ENCODE measurements at regions not wholly inside any gene's neighbourhood (a gene's known extent, or its start where the extent isn't known, plus 50 kb on each side); places are given as distances from the start of the nearest gene placed in this dataset.

- Histone ChIP-seq H3K27me3 (ENCODE audit: control insufficient read depth, insufficient read depth, low read length, poor library complexity, severe bottlenecking) (no peaks in the 10 kb centered on the region), H3K27ac (ENCODE audit: insufficient read depth, low read depth, low read length, poor library complexity, severe bottlenecking) (no peak overlapping the region), H3K9me3 (ENCODE audit: control insufficient read depth, low read length) (no peaks in the 10 kb centered on the region), H3K4me3 (ENCODE audit: insufficient read depth, low read depth, low read length) (no peak overlapping the region), H3K36me3 (ENCODE audit: control insufficient read depth, insufficient read depth, low read length) (no peaks in the 10 kb centered on the region), H3K4me1 (ENCODE audit: control insufficient read depth, insufficient read depth, low read length) (no peaks in the 10 kb centered on the region)
These were observed 888.0 kb upstream of the SLC39A10 start for GRCh38 chr2:194769030-194769429.

- Histone ChIP-seq H3K9me3 (ENCODE audit: control insufficient read depth, low read length) (no peaks in the 10 kb centered on the region), H3K27me3 (ENCODE audit: control insufficient read depth, insufficient read depth, low read length, poor library complexity, severe bottlenecking) (no peaks in the 10 kb centered on the region), H3K27ac (ENCODE audit: insufficient read depth, low read depth, low read length, poor library complexity, severe bottlenecking) (no peak overlapping the region), H3K36me3 (ENCODE audit: control insufficient read depth, insufficient read depth, low read length) (no peaks in the 10 kb centered on the region), H3K4me1 (ENCODE audit: control insufficient read depth, insufficient read depth, low read length) (no peaks in the 10 kb centered on the region), H3K4me3 (ENCODE audit: insufficient read depth, low read depth, low read length) (no peak overlapping the region)
- 80 to 81% methylated on average over 2 to 3 of the region's 3 CpGs for WGBS, 2 experiments
These were observed 891.3 kb upstream of the SLC39A10 start for GRCh38 chr2:194765723-194766122.

- 95 to 98% methylated on average over 4 of the region's 4 CpGs for WGBS, 2 experiments
- H3K4me3 ChIP-seq (ENCODE audit: insufficient read depth, low read depth, low read length), result no peak overlapping the region
These were observed 906.1 kb upstream of the SLC39A10 start for GRCh38 chr2:194750926-194751325.

GRCh38 chr2:194745557-194746146 lies 911.4 kb upstream of the SLC39A10 start:
- no peaks in the 10 kb centered on the region for H3K27me3 ChIP-seq (ENCODE audit: control insufficient read depth, insufficient read depth, low read length, poor library complexity, severe bottlenecking)
- H3K36me3 ChIP-seq (ENCODE audit: control insufficient read depth, insufficient read depth, low read length), result no peaks in the 10 kb centered on the region
- no peaks in the 10 kb centered on the region for H3K9me3 ChIP-seq (ENCODE audit: control insufficient read depth, low read length)
- 88 to 89% methylated on average over 3 of the region's 3 CpGs for WGBS, 2 experiments
- no peak overlapping the region for H3K4me3 ChIP-seq (ENCODE audit: insufficient read depth, low read depth, low read length)
- H3K27ac ChIP-seq (ENCODE audit: insufficient read depth, low read depth, low read length, poor library complexity, severe bottlenecking), result peak overlapping the region; percentile 18
- no peaks in the 10 kb centered on the region for H3K4me1 ChIP-seq (ENCODE audit: control insufficient read depth, insufficient read depth, low read length)

More at GRCh38 chr2:194750926-194751325, 906.1 kb upstream of the SLC39A10 start:
- no peaks in the 10 kb centered on the region for H3K9me3 ChIP-seq (ENCODE audit: control insufficient read depth, low read length)
- no peaks in the 10 kb centered on the region for H3K27me3 ChIP-seq (ENCODE audit: control insufficient read depth, insufficient read depth, low read length, poor library complexity, severe bottlenecking)
- no peak overlapping the region for H3K27ac ChIP-seq (ENCODE audit: insufficient read depth, low read depth, low read length, poor library complexity, severe bottlenecking)
- no peaks in the 10 kb centered on the region for H3K36me3 ChIP-seq (ENCODE audit: control insufficient read depth, insufficient read depth, low read length)
- no peaks in the 10 kb centered on the region for H3K4me1 ChIP-seq (ENCODE audit: control insufficient read depth, insufficient read depth, low read length)

- no CpG with 5 or more reads among the region's 2 CpGs for WGBS, 2 experiments
- Histone ChIP-seq H3K4me1 (ENCODE audit: control insufficient read depth, insufficient read depth, low read length) (no peaks in the 10 kb centered on the region), H3K9me3 (ENCODE audit: control insufficient read depth, low read length) (no peaks in the 10 kb centered on the region), H3K4me3 (ENCODE audit: insufficient read depth, low read depth, low read length) (no peak overlapping the region), H3K36me3 (ENCODE audit: control insufficient read depth, insufficient read depth, low read length) (no peaks in the 10 kb centered on the region), H3K27me3 (ENCODE audit: control insufficient read depth, insufficient read depth, low read length, poor library complexity, severe bottlenecking) (no peaks in the 10 kb centered on the region), H3K27ac (ENCODE audit: insufficient read depth, low read depth, low read length, poor library complexity, severe bottlenecking) (no peak overlapping the region)
These were observed 914.3 kb upstream of the SLC39A10 start for GRCh38 chr2:194742706-194743105.

GRCh38 chr2:194739217-194739616 lies 917.8 kb upstream of the SLC39A10 start:
- WGBS, 2 experiments, result 96 to 100% methylated on average over 2 to 3 of the region's 3 CpGs
- no peak overlapping the region for H3K4me3 ChIP-seq (ENCODE audit: insufficient read depth, low read depth, low read length)
- H3K4me1 ChIP-seq (ENCODE audit: control insufficient read depth, insufficient read depth, low read length), result no peaks in the 10 kb centered on the region
- H3K27me3 ChIP-seq (ENCODE audit: control insufficient read depth, insufficient read depth, low read length, poor library complexity, severe bottlenecking), result no peaks in the 10 kb centered on the region
- H3K27ac ChIP-seq (ENCODE audit: insufficient read depth, low read depth, low read length, poor library complexity, severe bottlenecking), result no peak overlapping the region
- H3K36me3 ChIP-seq (ENCODE audit: control insufficient read depth, insufficient read depth, low read length), result no peaks in the 10 kb centered on the region
- no peaks in the 10 kb centered on the region for H3K9me3 ChIP-seq (ENCODE audit: control insufficient read depth, low read length)

GRCh38 chr2:194735837-194736542 lies 921.0 kb upstream of the SLC39A10 start:
- 89% methylated on average over 2 of the region's 2 CpGs for WGBS, 2 experiments
- H3K36me3 ChIP-seq (ENCODE audit: control insufficient read depth, insufficient read depth, low read length), result no peaks in the 10 kb centered on the region
- H3K9me3 ChIP-seq (ENCODE audit: control insufficient read depth, low read length), result no peaks in the 10 kb centered on the region
- no peaks in the 10 kb centered on the region for H3K4me1 ChIP-seq (ENCODE audit: control insufficient read depth, insufficient read depth, low read length)
- no peaks in the 10 kb centered on the region for H3K27me3 ChIP-seq (ENCODE audit: control insufficient read depth, insufficient read depth, low read length, poor library complexity, severe bottlenecking)
- no peak overlapping the region for H3K27ac ChIP-seq (ENCODE audit: insufficient read depth, low read depth, low read length, poor library complexity, severe bottlenecking)
- H3K4me3 ChIP-seq (ENCODE audit: insufficient read depth, low read depth, low read length), result no peak overlapping the region

GRCh38 chr2:194730266-194730665 lies 926.8 kb upstream of the SLC39A10 start:
- 100% methylated on average over 1 of the region's 1 CpG for WGBS, 2 experiments
- no peaks in the 10 kb centered on the region for H3K9me3 ChIP-seq (ENCODE audit: control insufficient read depth, low read length)
- no peak overlapping the region for H3K4me3 ChIP-seq (ENCODE audit: insufficient read depth, low read depth, low read length)
- no peak overlapping the region for H3K27ac ChIP-seq (ENCODE audit: insufficient read depth, low read depth, low read length, poor library complexity, severe bottlenecking)
- H3K27me3 ChIP-seq (ENCODE audit: control insufficient read depth, insufficient read depth, low read length, poor library complexity, severe bottlenecking), result no peaks in the 10 kb centered on the region
- H3K36me3 ChIP-seq (ENCODE audit: control insufficient read depth, insufficient read depth, low read length), result no peaks in the 10 kb centered on the region
- H3K4me1 ChIP-seq (ENCODE audit: control insufficient read depth, insufficient read depth, low read length), result no peaks in the 10 kb centered on the region

- 86 to 100% methylated on average over 1 of the region's 1 CpG for WGBS, 2 experiments
- Histone ChIP-seq H3K36me3 (ENCODE audit: control insufficient read depth, insufficient read depth, low read length) (no peaks in the 10 kb centered on the region), H3K27ac (ENCODE audit: insufficient read depth, low read depth, low read length, poor library complexity, severe bottlenecking) (no peak overlapping the region), H3K4me1 (ENCODE audit: control insufficient read depth, insufficient read depth, low read length) (no peaks in the 10 kb centered on the region), H3K9me3 (ENCODE audit: control insufficient read depth, low read length) (no peaks in the 10 kb centered on the region), H3K4me3 (ENCODE audit: insufficient read depth, low read depth, low read length) (no peak overlapping the region), H3K27me3 (ENCODE audit: control insufficient read depth, insufficient read depth, low read length, poor library complexity, severe bottlenecking) (no peaks in the 10 kb centered on the region)
These were observed 931.9 kb upstream of the SLC39A10 start for GRCh38 chr2:194725169-194725568.

GRCh38 chr2:194723446-194723845 lies 933.6 kb upstream of the SLC39A10 start:
- WGBS, 2 experiments, result 90 to 98% methylated on average over 1 to 2 of the region's 2 CpGs
- no peak overlapping the region for H3K27ac ChIP-seq (ENCODE audit: insufficient read depth, low read depth, low read length, poor library complexity, severe bottlenecking)

More at GRCh38 chr2:194723446-194723845, 933.6 kb upstream of the SLC39A10 start:
- H3K4me3 ChIP-seq (ENCODE audit: insufficient read depth, low read depth, low read length), result no peak overlapping the region
- H3K36me3 ChIP-seq (ENCODE audit: control insufficient read depth, insufficient read depth, low read length), result no peaks in the 10 kb centered on the region
- H3K27me3 ChIP-seq (ENCODE audit: control insufficient read depth, insufficient read depth, low read length, poor library complexity, severe bottlenecking), result no peaks in the 10 kb centered on the region
- no peaks in the 10 kb centered on the region for H3K4me1 ChIP-seq (ENCODE audit: control insufficient read depth, insufficient read depth, low read length)
- H3K9me3 ChIP-seq (ENCODE audit: control insufficient read depth, low read length), result no peaks in the 10 kb centered on the region
